ENCODE measurements at regions not wholly inside any gene's neighbourhood (a gene's known extent, or its start where the extent isn't known, plus 50 kb on each side); places are given as distances from the start of the nearest gene placed in this dataset.

DNA sequence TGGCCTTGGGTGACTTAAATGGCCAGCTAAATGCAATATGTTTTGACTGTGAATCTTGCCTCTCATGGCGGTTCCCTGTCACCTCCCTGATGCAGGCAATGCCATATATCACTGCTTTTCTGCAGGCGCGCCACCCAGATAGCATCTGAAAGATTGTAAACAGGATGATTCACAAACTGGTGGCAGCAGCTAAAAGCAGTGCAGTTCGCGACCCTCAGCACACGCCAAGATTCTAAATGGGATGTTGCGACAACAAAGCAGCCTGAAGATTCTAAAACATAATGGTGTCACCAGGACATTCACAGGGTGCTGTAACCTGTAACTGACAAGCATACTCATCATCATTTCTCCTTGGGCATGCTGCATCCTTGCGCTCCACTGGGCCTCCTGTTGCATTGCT lies 440.4 kb upstream of the CADM1 start:
- Histone ChIP-seq H3K4me3 (replicated peaks; ENCODE audit: low read depth, low read length) (no peak overlapping the region), H3K36me3 (ENCODE audit: control insufficient read depth, insufficient read depth, low read length) (no peaks in the 10 kb centered on the region), H3K27me3 (replicated peaks; ENCODE audit: control insufficient read depth, insufficient read depth, low read length) (no peaks in the 10 kb centered on the region)
- no peak for DNase-seq (ENCODE audit: extremely low read depth, insufficient read length)
- TF ChIP-seq, protein P1, sequence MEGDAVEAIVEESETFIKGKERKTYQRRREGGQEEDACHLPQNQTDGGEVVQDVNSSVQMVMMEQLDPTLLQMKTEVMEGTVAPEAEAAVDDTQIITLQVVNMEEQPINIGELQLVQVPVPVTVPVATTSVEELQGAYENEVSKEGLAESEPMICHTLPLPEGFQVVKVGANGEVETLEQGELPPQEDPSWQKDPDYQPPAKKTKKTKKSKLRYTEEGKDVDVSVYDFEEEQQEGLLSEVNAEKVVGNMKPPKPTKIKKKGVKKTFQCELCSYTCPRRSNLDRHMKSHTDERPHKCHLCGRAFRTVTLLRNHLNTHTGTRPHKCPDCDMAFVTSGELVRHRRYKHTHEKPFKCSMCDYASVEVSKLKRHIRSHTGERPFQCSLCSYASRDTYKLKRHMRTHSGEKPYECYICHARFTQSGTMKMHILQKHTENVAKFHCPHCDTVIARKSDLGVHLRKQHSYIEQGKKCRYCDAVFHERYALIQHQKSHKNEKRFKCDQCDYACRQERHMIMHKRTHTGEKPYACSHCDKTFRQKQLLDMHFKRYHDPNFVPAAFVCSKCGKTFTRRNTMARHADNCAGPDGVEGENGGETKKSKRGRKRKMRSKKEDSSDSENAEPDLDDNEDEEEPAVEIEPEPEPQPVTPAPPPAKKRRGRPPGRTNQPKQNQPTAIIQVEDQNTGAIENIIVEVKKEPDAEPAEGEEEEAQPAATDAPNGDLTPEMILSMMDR (IDR thresholded peaks at IDR 0.05; ENCODE audit: insufficient read depth, low read length, poor library complexity, severe bottlenecking), result no peak

DNA sequence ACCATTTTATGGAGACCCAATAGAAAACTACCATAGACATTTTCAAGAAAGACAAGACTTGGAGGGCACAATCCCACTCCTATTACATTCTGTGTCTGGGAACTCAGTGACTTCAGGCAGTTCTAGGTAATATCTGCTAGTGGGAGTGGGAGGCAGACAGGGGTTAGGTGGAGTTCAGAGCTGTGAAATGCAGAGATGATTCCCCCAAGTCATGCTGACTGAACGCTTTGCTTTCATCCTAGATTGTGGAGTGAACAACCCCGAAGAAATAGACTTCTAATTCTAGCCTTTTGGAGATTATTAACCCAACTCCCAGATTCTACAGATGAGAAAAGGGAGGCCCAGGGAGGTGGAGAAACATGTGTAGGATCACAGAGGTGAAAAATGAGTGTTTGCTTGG lies 437.8 kb upstream of the CADM1 start:
- DNase-seq (ENCODE audit: extremely low read depth, insufficient read length), result no peak
- no peaks in the 10 kb centered on the region for H3K36me3 ChIP-seq (ENCODE audit: control insufficient read depth, insufficient read depth, low read length)
- H3K27me3 ChIP-seq (replicated peaks; ENCODE audit: control insufficient read depth, insufficient read depth, low read length), result no peaks in the 10 kb centered on the region
- H3K4me3 ChIP-seq (replicated peaks; ENCODE audit: low read depth, low read length), result no peak overlapping the region
- TF ChIP-seq, protein P1 (IDR thresholded peaks at IDR 0.05; ENCODE audit: insufficient read depth, low read length, poor library complexity, severe bottlenecking), result no peak

DNA sequence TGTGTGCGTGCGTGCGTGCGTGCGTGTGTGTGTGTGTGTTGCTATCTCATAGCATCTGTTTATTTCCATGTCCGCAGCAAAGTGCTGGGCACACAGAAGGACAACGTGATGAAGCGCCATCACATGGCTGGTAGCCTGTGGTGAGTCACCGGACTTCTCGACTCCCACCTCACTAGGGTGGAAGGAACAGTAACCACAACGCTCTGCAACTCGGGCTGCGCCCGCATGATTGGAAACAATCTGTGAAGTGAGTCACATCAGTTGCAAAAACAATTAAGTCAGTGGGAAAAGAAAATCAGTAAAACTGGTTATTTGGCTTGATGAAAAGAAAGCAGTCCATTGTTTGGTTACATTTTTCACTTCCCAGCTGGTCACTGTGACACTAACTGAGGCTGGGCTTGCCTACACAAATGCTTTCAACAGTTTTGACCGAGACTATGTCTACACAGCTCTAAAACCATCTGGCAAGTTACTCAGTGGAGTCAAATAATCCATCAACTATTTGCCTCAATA lies 437.3 kb upstream of the CADM1 start:
- TF ChIP-seq, protein P1 (IDR thresholded peaks at IDR 0.05; ENCODE audit: insufficient read depth, low read length, poor library complexity, severe bottlenecking), result no peak
- no peak for DNase-seq (ENCODE audit: extremely low read depth, insufficient read length)

DNA sequence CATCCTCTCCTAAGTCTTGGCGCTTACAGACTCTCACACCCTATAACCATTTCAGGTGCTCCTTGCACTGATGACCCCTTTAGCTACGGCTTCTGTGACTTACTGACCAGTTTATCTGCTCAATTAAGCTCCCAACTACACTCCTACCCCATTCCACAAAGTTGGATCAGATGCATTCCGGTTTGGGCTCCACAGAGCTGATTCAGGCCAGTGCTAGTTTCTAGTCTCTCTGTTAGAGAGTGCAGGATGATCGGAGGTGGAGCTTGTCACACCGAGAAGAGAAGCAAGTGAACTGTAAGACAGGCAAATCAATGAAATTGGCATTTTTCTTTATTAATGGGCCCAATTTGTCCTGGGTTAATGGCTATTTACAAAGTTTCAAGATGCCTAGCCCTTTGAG lies 436.8 kb upstream of the CADM1 start:
- Histone ChIP-seq H3K27me3 (replicated peaks; ENCODE audit: control insufficient read depth, insufficient read depth, low read length) (no peaks in the 10 kb centered on the region), H3K4me3 (replicated peaks; ENCODE audit: low read depth, low read length) (no peak overlapping the region), H3K36me3 (ENCODE audit: control insufficient read depth, insufficient read depth, low read length) (no peaks in the 10 kb centered on the region)
- TF ChIP-seq, protein P1 (IDR thresholded peaks at IDR 0.05; ENCODE audit: insufficient read depth, low read length, poor library complexity, severe bottlenecking), result no peak
- DNase-seq (ENCODE audit: extremely low read depth, insufficient read length), result no peak

More for the DNA sequence above, 437.3 kb upstream of the CADM1 start:
- Histone ChIP-seq H3K36me3 (ENCODE audit: control insufficient read depth, insufficient read depth, low read length) (no peaks in the 10 kb centered on the region), H3K27me3 (replicated peaks; ENCODE audit: control insufficient read depth, insufficient read depth, low read length) (no peaks in the 10 kb centered on the region), H3K4me3 (replicated peaks; ENCODE audit: low read depth, low read length) (no peak overlapping the region)

DNA sequence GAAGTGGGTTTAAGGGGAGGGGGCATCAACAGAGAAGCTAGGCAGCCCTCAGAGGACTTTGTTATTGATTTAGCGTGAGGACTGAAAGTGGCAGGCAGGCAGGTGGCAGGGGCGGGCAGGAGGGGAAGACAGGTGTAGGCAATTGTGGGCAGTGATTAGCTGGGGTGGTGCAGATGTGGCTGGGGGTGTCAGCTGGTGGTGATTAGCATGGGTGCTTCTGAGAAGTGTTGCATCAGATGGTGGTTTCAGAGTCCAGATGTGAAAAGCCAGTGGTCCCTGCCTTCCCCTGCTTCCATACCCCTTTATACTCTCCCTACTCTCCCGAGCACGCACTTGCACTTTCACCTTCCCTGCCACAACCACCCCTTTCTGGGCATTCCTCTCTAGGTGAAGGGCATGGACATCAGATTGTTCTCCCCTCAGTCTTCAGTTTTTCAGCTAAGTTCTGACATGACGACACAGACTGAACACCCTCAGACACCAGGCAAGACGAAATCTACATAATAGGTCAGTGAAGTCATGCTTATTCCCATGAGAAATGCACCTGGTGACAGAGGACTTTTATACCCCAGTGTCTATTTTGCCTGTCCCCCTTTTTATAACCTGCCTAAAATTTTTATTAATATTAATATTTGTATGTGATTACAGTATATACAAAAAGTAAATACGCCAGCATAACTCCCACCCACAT lies 435.7 kb upstream of the CADM1 start:
- H3K27me3 ChIP-seq (replicated peaks; ENCODE audit: control insufficient read depth, insufficient read depth, low read length), result no peaks in the 10 kb centered on the region
- TF ChIP-seq, protein P1 (IDR thresholded peaks at IDR 0.05; ENCODE audit: insufficient read depth, low read length, poor library complexity, severe bottlenecking), result no peak
- H3K4me3 ChIP-seq (replicated peaks; ENCODE audit: low read depth, low read length), result no peak overlapping the region
- peak; percentile 63 for DNase-seq (ENCODE audit: extremely low read depth, insufficient read length)
- H3K36me3 ChIP-seq (ENCODE audit: control insufficient read depth, insufficient read depth, low read length), result no peaks in the 10 kb centered on the region
